Cerebellar nuclear complex (tissue), 1 donor: ENCODE measurements at regions not wholly inside any gene's neighbourhood (a gene's known extent, or its start where the extent isn't known, plus 50 kb on each side); places are given as distances from the start of the nearest gene placed in this dataset.

Experiments
- DNase-seq, 2 experiments: peaks; one replicate each; lab custom pipeline; 2025; lab: John Stamatoyannopoulos, UW

GRCh38 chr15:36356466-36356865 lies 223.0 kb upstream of the CDIN1 start:
- DNase-seq = no peak

DNA sequence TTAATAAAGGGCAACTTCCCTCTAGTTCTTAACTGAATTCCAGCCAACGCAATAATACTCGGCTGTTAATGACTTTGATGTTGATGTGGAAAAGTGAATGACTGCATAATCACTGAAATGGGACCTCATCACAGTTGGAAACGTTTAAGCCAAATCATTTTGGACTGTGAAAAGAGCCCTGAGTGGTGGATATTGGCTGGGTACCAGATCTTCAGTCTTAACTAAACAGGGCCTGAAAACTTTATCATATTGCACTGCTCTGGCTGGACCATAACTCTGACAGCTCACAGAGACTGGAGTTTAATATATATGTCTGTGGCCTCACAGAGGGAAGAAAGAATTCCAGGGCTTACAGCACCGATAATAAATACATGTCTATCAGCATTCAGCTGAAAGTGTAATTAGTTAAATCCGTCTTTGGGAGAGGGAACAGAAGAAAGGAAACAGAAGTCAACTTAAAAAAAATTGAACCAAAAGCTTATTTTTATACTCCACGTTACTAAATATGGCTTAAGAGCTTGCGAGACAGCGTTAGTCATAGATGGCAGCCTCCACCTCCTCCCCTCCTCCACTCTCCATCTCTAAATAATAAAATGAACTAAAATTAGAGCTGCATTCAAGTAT lies 222.3 kb upstream of the CDIN1 start:
- no peak for DNase-seq

GRCh38 chr15:36358094-36358493 lies 221.3 kb upstream of the CDIN1 start:
- no peak for DNase-seq

- no peak for DNase-seq
These were observed 220.9 kb upstream of the CDIN1 start for GRCh38 chr15:36358523-36358922.

DNA sequence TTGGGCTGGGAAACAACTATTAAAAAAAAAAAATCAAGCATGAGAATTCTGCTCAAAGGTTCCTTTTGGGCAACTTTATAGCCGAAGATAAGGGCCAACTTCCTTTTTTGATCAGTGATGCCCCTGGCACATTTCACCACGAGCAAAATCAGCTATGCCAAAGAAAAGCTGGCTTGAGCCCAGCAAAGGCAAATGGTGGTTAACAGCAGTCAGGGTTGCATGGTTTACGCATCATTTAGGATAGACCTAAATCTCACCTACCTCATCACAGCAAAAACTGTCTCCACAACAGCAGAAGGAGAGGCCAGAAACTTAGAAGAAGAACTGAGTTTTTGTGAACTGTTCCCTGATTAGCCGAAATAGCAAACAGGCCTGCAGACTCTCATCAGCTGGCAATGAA lies 220.1 kb upstream of the CDIN1 start:
- DNase-seq = no peak

GRCh38 chr15:36361351-36361870 lies 218.0 kb upstream of the CDIN1 start:
- no peak for DNase-seq

GRCh38 chr15:36362509-36362915 lies 216.9 kb upstream of the CDIN1 start:
- DNase-seq = no peak

DNA sequence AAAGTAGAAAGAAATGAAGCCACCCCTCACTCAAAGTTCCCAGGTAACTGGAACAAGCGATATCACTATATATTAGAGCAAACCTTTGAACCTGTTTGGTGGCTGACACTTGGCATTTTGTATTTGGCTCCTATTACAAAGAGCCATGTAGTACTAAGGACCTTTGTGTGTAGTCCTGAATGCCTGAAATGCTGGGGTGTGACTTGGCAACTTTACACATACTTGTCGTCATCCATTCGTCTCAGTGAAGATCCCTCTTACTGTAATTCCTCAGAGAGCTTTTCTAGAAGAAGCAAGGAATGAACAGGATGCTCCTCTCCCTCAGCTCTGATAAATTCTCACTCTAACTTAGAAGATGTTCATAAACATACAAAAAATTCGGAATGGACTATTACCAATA lies 216.1 kb upstream of the CDIN1 start:
- DNase-seq = no peak

GRCh38 chr15:36364377-36364776 lies 215.0 kb upstream of the CDIN1 start:
- no peak for DNase-seq

DNA sequence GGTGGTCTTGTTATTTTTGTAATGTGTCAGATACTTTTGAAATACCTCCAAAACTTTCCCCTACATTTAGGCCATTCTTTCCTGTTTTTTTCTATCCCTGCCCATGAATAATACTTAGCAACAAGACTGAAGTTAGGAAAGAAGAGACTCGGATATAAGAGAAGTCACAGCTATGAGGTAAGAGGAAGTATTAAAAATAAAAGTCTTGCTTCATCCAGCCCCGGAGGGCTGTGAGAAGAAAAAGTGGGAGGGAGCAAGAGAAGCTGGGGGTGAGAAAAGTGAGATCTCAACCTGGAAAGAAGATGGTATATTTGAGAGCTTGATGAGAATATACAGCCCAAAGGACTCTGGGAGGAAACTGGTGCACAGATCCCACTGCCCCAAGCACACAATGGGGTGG lies 213.5 kb upstream of the CDIN1 start:
- DNase-seq = no peak

DNA sequence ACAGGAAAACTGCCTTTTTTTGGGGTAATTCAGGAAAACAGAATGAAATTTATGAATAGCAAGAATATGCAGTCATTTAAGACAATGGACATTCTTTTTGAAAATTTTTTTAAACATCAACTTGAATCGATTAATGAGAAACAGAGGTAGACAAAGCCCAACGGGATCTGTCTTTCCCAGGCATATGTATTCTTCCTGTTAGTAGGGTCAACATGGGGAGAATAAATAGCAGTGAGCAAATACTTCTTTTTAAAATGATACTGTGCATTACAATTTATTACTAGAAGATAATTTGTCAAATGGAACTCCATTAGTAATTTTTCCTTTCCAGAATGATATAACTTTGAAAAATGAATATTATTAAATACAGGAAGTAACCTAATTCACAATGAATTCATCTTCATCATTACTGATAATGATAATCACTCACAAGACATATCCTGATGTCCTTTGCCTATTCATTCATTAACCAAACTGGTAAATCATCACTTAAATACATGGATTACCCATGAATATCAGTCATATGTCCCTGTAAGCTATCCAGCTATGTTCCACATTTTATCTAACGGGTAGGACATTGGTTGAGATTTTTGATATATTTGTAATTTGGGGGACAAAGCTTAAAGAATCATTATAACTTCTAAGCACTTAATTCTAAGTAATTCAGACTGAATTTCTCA lies 209.2 kb upstream of the CDIN1 start:
- DNase-seq = no peak

- DNase-seq = no peak
These were observed 208.7 kb upstream of the CDIN1 start for GRCh38 chr15:36370731-36371112.

GRCh38 chr15:36371509-36371908 lies 207.9 kb upstream of the CDIN1 start:
- no peak for DNase-seq

DNA sequence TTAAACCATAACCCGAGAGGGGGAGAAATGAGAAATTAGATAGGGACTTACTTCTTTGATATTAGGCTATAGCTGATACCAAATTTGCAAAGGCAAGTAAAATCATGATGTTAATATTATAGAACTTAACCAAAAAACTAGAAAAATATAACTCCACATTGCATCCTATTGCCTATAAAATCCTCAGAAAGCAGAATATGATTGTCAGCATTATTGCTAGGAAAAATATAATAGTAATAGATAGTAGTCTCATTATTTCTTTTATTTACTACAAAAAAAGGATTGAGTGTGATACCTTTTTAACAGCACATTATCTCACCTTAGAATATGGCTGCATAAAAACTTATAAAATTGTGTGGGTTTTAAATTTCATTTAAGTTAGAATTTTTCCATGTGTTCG lies 206.5 kb upstream of the CDIN1 start:
- no peak for DNase-seq

- DNase-seq = no peak
These were observed 205.9 kb upstream of the CDIN1 start for GRCh38 chr15:36373550-36373949.

DNA sequence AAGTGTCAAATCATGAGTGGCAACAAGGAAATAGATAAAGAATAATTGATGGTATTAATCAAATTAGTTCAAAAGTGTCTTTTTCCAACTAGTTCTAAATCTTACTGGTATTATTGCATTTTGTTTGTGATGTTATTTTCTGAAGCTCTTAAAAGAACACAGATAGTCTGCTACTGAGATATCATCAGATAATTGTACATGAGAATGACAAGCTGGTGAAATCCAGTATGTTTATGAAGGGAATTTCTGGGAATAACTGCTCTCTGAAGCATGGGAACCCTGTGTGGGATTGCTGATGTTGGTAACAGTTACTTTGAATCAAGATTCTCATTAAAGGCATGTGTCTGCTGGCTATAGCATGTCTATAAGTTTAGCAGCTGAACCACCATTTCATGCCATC lies 190.3 kb upstream of the CDIN1 start:
- no peak for DNase-seq

GRCh38 chr15:36390491-36390890 lies 188.9 kb upstream of the CDIN1 start:
- DNase-seq = no peak

- no peak for DNase-seq
These were observed 186.7 kb upstream of the CDIN1 start for GRCh38 chr15:36392676-36393266.

DNA sequence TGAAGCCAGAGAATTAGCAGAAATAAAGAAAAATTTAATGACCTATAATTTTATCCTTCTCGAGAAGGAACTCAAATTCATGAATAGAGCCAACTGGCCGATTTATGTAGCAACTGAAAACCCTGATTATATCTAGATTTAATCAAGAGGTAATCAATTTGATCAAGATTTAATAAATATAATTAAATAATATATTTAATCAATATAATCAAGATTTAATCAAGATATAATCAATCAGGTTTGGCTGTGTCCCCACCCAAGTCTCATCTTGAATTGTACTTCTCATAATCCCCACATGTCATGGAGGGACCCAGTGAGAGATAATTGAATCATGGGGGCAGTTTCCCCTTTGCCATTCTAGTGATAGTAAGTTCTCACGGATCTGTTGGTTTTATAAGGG lies 181.2 kb upstream of the CDIN1 start:
- DNase-seq = no peak

DNA sequence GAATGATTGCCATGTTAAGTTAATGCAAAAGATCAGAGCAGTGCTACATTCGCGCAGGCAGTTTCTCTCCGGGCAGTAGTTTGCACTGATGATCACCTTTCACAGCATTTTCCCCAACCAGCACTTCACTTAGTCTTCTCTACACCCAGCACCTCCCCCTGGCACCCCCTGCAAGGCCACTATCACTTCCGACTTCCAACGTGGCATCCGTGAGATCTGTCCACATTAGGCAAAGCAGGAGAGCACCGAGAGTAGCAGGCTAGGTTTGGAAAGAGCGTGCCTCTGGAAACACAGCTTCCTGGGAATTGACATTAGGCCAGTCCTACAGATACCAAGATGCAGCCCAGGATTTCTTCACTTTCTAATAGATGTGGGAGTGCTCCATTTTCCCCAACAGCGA lies 180.2 kb upstream of the CDIN1 start:
- DNase-seq = no peak

DNA sequence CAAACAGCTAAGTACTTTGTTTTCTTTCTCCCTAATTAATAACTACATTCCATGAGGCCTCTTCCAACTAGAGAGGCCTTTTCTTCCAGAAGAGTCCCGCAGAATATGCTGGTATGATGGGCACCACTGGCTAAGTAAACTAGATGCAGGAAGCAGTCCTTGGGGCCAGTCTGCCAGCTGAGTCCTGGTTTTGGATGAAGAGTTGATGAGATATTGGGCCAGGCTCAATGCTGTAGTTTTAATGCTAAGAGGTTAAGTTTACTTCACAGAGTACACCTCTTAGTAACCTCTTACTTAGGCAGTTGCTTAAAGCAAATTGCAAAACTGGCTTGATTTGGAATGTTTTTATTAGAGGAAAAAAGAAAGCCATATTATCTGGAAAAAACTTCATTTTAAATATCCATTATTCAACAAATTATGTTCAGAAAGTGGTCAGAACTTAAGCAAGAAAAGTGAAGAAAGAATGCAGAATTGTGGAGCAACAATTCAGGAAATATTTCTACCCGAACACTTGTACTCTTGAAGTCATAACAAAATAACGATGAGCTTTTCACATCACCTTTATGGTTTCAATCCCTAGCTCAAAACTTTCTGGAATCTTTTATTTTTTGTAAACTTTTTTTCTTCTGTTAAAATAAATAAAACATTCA lies 178.4 kb upstream of the CDIN1 start:
- DNase-seq = no peak

DNA sequence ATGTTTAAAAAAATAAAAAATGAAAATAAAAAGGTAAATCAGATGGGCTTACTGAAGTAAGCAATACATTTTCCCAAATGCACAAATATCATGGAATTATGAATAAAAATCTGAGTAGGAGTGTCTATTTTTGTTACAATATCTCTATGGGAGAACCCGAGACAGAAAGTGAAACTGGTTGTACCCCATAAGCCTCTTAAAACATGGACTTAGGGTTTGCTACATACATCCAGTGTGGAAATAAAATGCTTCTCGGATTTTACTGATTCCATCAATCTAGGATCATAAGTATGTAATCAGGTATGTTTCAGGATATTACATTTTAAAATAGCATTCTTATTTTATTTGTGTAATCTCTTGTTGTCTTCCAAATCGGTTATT lies 177.8 kb upstream of the CDIN1 start:
- DNase-seq = no peak

- DNase-seq = no peak
These were observed 176.1 kb upstream of the CDIN1 start for GRCh38 chr15:36403351-36403750.
